Fibroblast of villous mesenchyme (primary cell): ENCODE measurements at regions not wholly inside any gene's neighbourhood (a gene's known extent, or its start where the extent isn't known, plus 50 kb on each side); places are given as distances from the start of the nearest gene placed in this dataset.
"Not testable (repeated sequence)": the region's sequence is repeated elsewhere in the genome, so short reads cannot be mapped to it uniquely, and the experiment has no call there.

ENCODE experiments used
- DNase-seq: peaks from one replicate; pipeline ENCODE4 v3.0.0-alpha.2; 2010; ENCODE audit warnings: low read depth
- H3K4me3 ChIP-seq: 2 replicates; pipeline ENCODE4 v1.5.1; 2011; ENCODE audit warnings: low read depth, mild to moderate bottlenecking, low read length
- TF ChIP-seq, protein P1 (sequence below): IDR thresholded peaks from 2 replicates; pipeline ENCODE4 v1.5.1; 2012; ENCODE audit warnings: low read depth, mild to moderate bottlenecking, low read length; ENCODE audit not compliant: insufficient read depth

DNA sequence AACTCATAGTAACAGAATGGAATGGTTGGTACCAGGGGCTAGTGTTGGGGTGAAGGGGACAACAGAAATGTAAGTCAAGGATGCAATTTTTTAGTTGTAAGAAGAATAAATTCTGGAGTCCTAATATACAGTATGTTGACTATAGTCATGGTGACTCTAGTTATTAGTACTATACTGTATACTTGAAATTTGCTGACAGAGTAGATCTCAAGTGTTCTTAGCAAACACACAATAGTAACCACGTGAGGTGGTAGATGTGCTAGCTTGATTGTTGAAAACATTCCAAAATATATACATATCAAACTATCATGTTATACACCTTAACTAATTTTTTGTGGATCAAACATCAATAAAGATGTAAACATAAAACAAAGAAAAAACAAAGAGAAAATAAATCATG lies 1345.1 kb upstream of the PCDH20 start:
- DNase-seq, result no peak
- H3K4me3 ChIP-seq, result no peak overlapping the region
- TF ChIP-seq, protein P1, sequence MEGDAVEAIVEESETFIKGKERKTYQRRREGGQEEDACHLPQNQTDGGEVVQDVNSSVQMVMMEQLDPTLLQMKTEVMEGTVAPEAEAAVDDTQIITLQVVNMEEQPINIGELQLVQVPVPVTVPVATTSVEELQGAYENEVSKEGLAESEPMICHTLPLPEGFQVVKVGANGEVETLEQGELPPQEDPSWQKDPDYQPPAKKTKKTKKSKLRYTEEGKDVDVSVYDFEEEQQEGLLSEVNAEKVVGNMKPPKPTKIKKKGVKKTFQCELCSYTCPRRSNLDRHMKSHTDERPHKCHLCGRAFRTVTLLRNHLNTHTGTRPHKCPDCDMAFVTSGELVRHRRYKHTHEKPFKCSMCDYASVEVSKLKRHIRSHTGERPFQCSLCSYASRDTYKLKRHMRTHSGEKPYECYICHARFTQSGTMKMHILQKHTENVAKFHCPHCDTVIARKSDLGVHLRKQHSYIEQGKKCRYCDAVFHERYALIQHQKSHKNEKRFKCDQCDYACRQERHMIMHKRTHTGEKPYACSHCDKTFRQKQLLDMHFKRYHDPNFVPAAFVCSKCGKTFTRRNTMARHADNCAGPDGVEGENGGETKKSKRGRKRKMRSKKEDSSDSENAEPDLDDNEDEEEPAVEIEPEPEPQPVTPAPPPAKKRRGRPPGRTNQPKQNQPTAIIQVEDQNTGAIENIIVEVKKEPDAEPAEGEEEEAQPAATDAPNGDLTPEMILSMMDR, result no peak

- TF ChIP-seq, protein P1, result no peak
- DNase-seq, result no peak
- H3K4me3 ChIP-seq, result no peak overlapping the region
These were observed 1332.0 kb upstream of the PCDH20 start for GRCh38 chr13:62747629-62748028.

DNA sequence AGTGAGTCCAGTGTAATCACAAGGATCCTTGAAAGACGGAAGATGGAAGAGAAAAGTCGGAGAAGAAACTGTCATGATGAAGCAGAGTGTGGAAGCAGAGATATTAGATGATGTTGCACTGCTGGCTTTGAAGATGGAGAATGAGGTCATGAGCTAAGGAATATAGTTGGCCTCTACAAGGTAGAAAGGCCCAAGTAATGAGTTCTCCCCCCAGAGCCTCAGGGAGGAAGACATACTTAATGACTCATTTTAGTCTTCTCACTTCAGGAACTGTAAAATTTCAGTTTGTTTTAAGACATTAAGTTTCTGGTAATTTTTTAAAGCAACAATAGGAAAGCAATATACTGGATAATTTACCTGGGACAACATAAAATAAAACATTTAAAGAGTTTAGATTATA lies 1331.5 kb upstream of the PCDH20 start:
- H3K4me3 ChIP-seq, result no peak overlapping the region
- DNase-seq, result no peak
- TF ChIP-seq, protein P1, result no peak

- not testable (repeated sequence) for DNase-seq, H3K4me3 ChIP-seq
These were observed 1314.1 kb upstream of the PCDH20 start for GRCh38 chr13:62729746-62730145.

DNA sequence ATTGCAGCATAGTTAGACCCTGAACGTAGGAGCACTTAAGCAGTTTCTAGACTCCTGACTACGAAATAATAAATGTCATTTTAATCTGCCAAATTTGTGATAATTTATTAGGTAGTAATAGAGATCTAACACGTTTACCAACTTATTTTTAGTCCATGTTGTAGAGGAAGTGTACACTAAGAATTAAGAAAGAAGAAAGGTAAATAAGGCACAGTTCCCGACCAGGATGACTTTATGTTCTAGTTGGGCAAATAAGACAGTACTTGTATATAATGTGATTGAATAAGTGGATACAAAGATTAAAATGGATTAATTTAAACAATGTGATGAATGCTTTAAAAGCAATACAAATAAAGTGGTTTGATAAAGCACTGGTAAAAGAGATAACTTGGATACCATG lies 1306.2 kb upstream of the PCDH20 start:
- no peak overlapping the region for H3K4me3 ChIP-seq
- TF ChIP-seq, protein P1, result no peak
- DNase-seq, result no peak

DNA sequence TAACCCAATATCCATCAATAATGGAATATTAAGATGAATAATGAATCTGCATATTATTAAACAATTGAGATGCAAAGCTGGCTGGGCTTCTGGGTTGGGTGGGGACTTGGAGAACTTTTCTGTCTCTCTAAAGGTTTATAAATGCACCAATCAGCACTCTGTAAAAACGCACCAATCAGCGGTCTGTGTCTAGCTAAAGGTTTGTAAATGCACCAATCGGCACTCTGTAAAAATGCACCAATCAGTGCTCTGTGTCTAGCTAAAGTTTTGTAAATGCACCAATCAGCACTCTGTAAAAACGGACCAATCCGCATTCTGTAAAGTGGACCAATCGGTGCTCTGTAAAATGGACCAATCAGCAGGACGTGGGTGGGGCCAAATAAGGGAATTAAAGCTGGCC lies 1296.3 kb upstream of the PCDH20 start:
- H3K4me3 ChIP-seq, DNase-seq: not testable (repeated sequence)

- no peak for DNase-seq
- TF ChIP-seq, protein P1, result no peak
- H3K4me3 ChIP-seq, result no peak overlapping the region
These were observed 1295.1 kb upstream of the PCDH20 start for GRCh38 chr13:62710787-62711186.

DNA sequence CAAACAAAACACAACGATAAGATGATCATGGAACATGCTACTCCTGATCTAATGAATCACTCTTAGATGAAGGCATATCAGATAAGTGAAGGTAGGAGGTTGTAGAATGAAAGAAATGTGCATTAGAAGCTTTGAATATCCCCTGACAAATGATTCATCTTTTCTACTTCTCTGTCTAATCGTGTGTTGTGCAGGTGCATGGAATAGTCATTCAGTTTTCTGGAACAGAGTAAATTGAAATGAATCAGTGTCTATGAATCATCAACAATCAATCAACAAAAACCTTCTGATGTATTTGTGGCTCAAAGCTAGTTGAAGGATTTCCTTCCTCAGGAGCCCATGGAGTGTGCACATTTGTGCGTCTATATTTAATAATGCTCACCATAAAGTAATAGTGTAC lies 1290.4 kb upstream of the PCDH20 start:
- H3K4me3 ChIP-seq, result no peak overlapping the region

More for the DNA sequence above, 1290.4 kb upstream of the PCDH20 start:
- TF ChIP-seq, protein P1, result no peak
- DNase-seq, result no peak
